Kidney (tissue), 13 donors: ENCODE measurements at regions not wholly inside any gene's neighbourhood (a gene's known extent, or its start where the extent isn't known, plus 50 kb on each side); places are given as distances from the start of the nearest gene placed in this dataset.

Source experiments
- DNase-seq, 5 donors: peaks; one replicate each; pipeline ENCODE4 v3.0.0-alpha.2; 2013 to 2020
- FAIRE-seq: peaks from 2 replicates; lab custom pipeline; 2012; peaks lifted over from hg19 to GRCh38; lab: Jason Lieb, UNC
- H3K27ac ChIP-seq, 2 donors: one replicate each; pipeline ENCODE4 v1.7.0; 2013; ENCODE audit warnings: low read depth in 2 of 2, low read length in 2 of 2, inconsistent platforms in 1 of 2
- H3K27me3 ChIP-seq: one replicate; pipeline ENCODE4 v1.7.1; 2013; ENCODE audit warnings: low read length, inconsistent platforms; ENCODE audit not compliant: control insufficient read depth, insufficient read depth
- H3K36me3 ChIP-seq, 3 donors: one replicate each; pipeline versions ENCODE4 v1.7.0 to v1.7.1; 2013; ENCODE audit warnings: low read length in 3 of 3, control low read depth in 1 of 3, inconsistent platforms in 1 of 3; ENCODE audit not compliant: insufficient read depth in 3 of 3, control insufficient read depth in 2 of 3
- H3K4me1 ChIP-seq, 3 donors: one replicate each; pipeline versions ENCODE4 v1.7.0 to v1.7.1; 2013; ENCODE audit warnings: low read length in 3 of 3, inconsistent platforms in 1 of 3, low read depth in 1 of 3; ENCODE audit not compliant: control insufficient read depth in 2 of 3, insufficient read depth in 2 of 3
- H3K4me3 ChIP-seq, 3 donors: one replicate each; pipeline versions ENCODE4 v1.7.0 to v1.8.1; 2013; ENCODE audit warnings: low read length in 3 of 3, control low read depth in 1 of 3, inconsistent platforms in 1 of 3
- H3K9ac ChIP-seq, 3 donors: one replicate each; pipeline versions ENCODE4 v1.7.0 to v1.7.1; 2013; ENCODE audit warnings: low read length in 3 of 3, control low read depth in 1 of 3, inconsistent platforms in 1 of 3
- H3K9me3 ChIP-seq, 3 donors: one replicate each; pipeline versions ENCODE4 v1.7.0 to v1.7.1; 2013; ENCODE audit warnings: low read length in 3 of 3, control low read depth in 1 of 3, inconsistent platforms in 1 of 3; ENCODE audit not compliant: control insufficient read depth in 2 of 3, insufficient read depth in 1 of 3
- intact Hi-C: fragments of 100-400 bp; cut with DNase I; formaldehyde crosslinking; loops from one replicate; pipeline ENCODE4 v1.11.1; 2022
- TF ChIP-seq, protein P1 (sequence below): IDR thresholded peaks from 3 replicates; pipeline ENCODE4 v1.5.1; 2012; ENCODE audit warnings: mild to moderate bottlenecking, moderate library complexity, borderline replicate concordance; ENCODE audit not compliant: insufficient read depth; ENCODE audit errors: extremely low read depth
- donor health status: control.
- donor health status: control.
- donor health status: control.
- donor health status: control.
- donor health status: control.
- donor health status: DM: yes; HTN: yes; CAD: no.
- donor health status: Normal renal cell carcinoma (clear cell type).

DNA sequence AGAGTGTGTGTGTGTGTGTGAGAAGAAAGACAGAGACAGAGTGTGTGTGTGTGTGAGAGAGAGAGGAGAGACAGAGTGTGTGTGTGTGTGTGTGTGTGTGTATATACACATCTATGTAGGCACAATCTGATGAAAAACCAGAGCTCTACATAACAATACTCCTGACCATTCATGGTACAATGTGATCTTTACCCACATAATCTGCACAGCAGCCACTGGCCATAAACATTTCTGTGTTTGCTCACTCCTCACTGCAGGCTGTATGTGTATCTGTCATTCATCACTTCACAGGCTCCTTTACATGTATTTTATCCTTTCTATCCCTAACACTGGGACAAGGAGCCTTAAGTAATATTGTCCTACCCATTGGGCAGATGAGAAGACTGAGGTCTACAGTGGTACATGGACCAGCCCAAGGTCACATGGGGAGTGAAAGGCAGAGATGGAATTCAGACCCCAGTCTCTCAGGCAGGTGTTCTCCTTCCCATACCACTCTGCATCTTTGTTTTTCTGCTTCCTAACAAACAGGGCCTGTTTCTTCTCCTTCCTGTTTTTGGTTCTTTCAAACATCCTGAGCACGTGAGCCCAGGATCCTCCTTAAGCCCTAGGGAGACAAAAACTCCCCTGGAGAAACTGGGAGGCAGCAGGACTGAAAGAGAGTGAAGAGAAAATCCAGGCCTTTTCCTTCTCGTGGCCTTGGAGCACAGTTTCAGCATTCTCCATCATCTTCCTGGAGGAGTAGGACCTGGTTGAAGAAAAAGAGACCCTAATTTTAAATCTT, 201.7 kb upstream of the MSX2 start:
- no peaks in the 10 kb centered on the region for H3K4me1 ChIP-seq
- no peaks in the 10 kb centered on the region for H3K9me3 ChIP-seq
- TF ChIP-seq, protein P1, sequence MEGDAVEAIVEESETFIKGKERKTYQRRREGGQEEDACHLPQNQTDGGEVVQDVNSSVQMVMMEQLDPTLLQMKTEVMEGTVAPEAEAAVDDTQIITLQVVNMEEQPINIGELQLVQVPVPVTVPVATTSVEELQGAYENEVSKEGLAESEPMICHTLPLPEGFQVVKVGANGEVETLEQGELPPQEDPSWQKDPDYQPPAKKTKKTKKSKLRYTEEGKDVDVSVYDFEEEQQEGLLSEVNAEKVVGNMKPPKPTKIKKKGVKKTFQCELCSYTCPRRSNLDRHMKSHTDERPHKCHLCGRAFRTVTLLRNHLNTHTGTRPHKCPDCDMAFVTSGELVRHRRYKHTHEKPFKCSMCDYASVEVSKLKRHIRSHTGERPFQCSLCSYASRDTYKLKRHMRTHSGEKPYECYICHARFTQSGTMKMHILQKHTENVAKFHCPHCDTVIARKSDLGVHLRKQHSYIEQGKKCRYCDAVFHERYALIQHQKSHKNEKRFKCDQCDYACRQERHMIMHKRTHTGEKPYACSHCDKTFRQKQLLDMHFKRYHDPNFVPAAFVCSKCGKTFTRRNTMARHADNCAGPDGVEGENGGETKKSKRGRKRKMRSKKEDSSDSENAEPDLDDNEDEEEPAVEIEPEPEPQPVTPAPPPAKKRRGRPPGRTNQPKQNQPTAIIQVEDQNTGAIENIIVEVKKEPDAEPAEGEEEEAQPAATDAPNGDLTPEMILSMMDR: no peak
- H3K27ac ChIP-seq: no peak overlapping the region
- peaks cover 3% of the 10 kb centered on the region for H3K27me3 ChIP-seq
- no peaks in the 10 kb centered on the region for H3K36me3 ChIP-seq
- no peak for FAIRE-seq
- no peak overlapping the region for H3K4me3 ChIP-seq
- intact Hi-C loops: no loop called here
- no peak for DNase-seq
- H3K9ac ChIP-seq: no peak overlapping the region

GRCh38 chr5:174523311-174524071, 200.9 kb upstream of the MSX2 start:
- intact Hi-C loops: no loop called here
- Histone ChIP-seq H3K9me3 (no peaks in the 10 kb centered on the region), H3K27ac (no peak overlapping the region), H3K4me1 (no peaks in the 10 kb centered on the region), H3K27me3 (peaks cover 3% of the 10 kb centered on the region), H3K4me3 (no peak overlapping the region), H3K36me3 (no peaks in the 10 kb centered on the region), H3K9ac (no peak overlapping the region)
- DNase-seq (peak in 1 of 5 donors; percentile 10), FAIRE-seq (no peak)
- TF ChIP-seq, protein P1: no peak

GRCh38 chr5:174524351-174524750, 200.0 kb upstream of the MSX2 start:
- H3K4me3 ChIP-seq: no peak overlapping the region
- intact Hi-C loops: no loop called here
- no peak overlapping the region for H3K9ac ChIP-seq
- no peaks in the 10 kb centered on the region for H3K36me3 ChIP-seq
- DNase-seq: no peak
- TF ChIP-seq, protein P1: no peak
- H3K27ac ChIP-seq: no peak overlapping the region
- H3K4me1 ChIP-seq: no peaks in the 10 kb centered on the region
- H3K27me3 ChIP-seq: peaks cover 3% of the 10 kb centered on the region
- FAIRE-seq: no peak
- H3K9me3 ChIP-seq: no peaks in the 10 kb centered on the region
